ENCODE measurements at regions not wholly inside any gene's neighbourhood (a gene's known extent, or its start where the extent isn't known, plus 50 kb on each side); places are given as distances from the start of the nearest gene placed in this dataset.
"Not testable (repeated sequence)": the region's sequence is repeated elsewhere in the genome, so short reads cannot be mapped to it uniquely, and the experiment has no call there.

DNA sequence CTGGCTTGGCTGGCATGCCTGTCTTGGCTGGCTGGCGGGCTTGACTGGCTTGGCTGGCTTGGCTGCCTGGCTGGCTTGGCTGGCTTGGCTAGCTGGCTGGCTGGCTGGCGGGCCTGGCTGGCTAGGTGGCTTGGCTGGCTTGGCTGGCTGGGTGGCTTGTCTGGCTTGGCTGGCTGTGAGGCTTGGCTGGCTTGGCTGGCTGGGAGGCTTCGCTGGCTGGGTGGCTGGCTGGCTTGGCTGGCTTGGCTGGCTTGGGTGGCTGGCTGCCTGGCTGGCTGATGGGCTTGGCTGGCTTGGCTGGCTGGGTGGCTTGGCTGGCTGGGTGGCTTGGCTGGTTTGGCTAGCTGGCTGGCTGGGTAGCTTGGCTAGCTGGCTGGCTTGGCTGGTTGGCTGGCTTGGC is 2827.9 kb downstream of the RPIA start:
- not testable (repeated sequence) for H3K4me3 ChIP-seq, H3K36me3 ChIP-seq, H3K4me1 ChIP-seq, H3K4me2 ChIP-seq, H3K27me3 ChIP-seq, H3K9ac ChIP-seq, H4K20me1 ChIP-seq, H3K27ac ChIP-seq
- H3K9me3 ChIP-seq (replicated peaks in 1 of 11) = peaks cover 0 to 20% (median 11%) of the 10 kb centered on the region in 11 experiments; a peak in 12 of 22 replicates

GRCh38 chr2:91519914-91520313 is 2828.4 kb downstream of the RPIA start:
- not testable (repeated sequence) for H3K27ac ChIP-seq, H4K20me1 ChIP-seq, H3K9ac ChIP-seq, H3K36me3 ChIP-seq, H3K4me1 ChIP-seq, H3K27me3 ChIP-seq, H3K4me2 ChIP-seq, H3K4me3 ChIP-seq
- H3K9me3 ChIP-seq (replicated peaks in 1 of 11) = peaks cover 0 to 20% (median 11%) of the 10 kb centered on the region in 11 experiments; a peak in 12 of 22 replicates

GRCh38 chr2:91520523-91520922 is 2829.1 kb downstream of the RPIA start:
- not testable (repeated sequence) for H3K27ac ChIP-seq, H3K9ac ChIP-seq, H4K20me1 ChIP-seq, H3K4me2 ChIP-seq, H3K27me3 ChIP-seq, H3K36me3 ChIP-seq, H3K4me3 ChIP-seq, H3K4me1 ChIP-seq
- H3K9me3 ChIP-seq (replicated peaks in 1 of 11) = peaks cover 0 to 20% (median 11%) of the 10 kb centered on the region in 11 experiments; a peak in 12 of 22 replicates

GRCh38 chr2:91520972-91521535 is 2829.6 kb downstream of the RPIA start:
- H4K20me1 ChIP-seq, H3K4me1 ChIP-seq, H3K4me2 ChIP-seq, H3K27me3 ChIP-seq, H3K9ac ChIP-seq, H3K36me3 ChIP-seq, H3K27ac ChIP-seq, H3K4me3 ChIP-seq: not testable (repeated sequence)
- peaks cover 0 to 20% (median 11%) of the 10 kb centered on the region in 11 experiments; a peak in 12 of 22 replicates for H3K9me3 ChIP-seq (replicated peaks in 1 of 11)

DNA sequence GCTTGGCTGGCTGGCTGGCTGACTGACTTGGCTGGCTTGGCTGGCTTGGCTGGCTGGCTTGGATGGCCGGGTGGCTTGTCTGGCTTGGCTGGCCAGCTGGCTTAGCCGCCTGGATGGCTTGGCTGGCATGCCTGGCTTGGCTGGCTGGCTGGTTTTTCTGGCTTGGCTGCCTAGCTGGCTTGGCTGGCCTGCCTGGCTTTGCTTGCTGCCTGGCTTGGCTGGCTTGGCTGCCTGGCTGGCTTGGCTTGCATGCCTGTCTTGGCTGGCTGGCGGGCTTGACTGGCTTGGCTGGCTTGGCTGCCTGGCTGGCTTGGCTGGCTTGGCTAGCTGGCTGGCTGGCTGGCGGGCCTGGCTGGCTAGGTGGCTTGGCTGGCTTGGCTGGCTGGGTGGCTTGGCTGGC is 2830.5 kb downstream of the RPIA start:
- H3K4me3 ChIP-seq, H3K4me1 ChIP-seq, H3K27ac ChIP-seq, H3K27me3 ChIP-seq, H4K20me1 ChIP-seq, H3K36me3 ChIP-seq, H3K4me2 ChIP-seq, H3K9ac ChIP-seq: not testable (repeated sequence)
- H3K9me3 ChIP-seq (replicated peaks in 1 of 11) = peaks cover 1 to 18% (median 11%) of the 10 kb centered on the region in 11 experiments; a peak in 19 of 22 replicates

DNA sequence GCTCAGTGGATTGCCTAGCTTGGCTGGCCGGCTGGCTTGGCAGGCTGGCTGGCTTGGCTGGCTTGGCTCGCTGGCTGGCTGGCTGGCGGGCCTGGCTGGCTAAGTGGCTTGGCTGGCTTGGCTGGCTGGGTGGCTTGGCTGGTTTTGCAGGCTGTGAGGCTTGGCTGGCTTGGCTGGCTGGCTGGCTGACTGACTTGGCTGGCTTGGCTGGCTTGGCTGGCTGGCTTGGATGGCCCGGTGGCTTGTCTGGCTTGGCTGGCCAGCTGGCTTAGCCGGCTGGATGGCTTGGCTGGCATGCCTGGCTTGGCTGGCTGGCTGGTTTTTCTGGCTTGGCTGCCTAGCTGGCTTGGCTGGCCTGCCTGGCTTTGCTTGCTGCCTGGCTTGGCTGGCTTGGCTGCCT is 2831.4 kb downstream of the RPIA start:
- not testable (repeated sequence) for H3K4me1 ChIP-seq, H3K27me3 ChIP-seq, H4K20me1 ChIP-seq, H3K36me3 ChIP-seq, H3K9ac ChIP-seq, H3K4me3 ChIP-seq, H3K27ac ChIP-seq, H3K4me2 ChIP-seq
- peaks cover 8 to 24% (median 18%) of the 10 kb centered on the region in 11 experiments; a peak in 21 of 22 replicates for H3K9me3 ChIP-seq (replicated peaks in 1 of 11)

GRCh38 chr2:91523751-91524150 is 2832.3 kb downstream of the RPIA start:
- not testable (repeated sequence) for H3K27ac ChIP-seq, H3K4me1 ChIP-seq, H3K4me2 ChIP-seq, H3K27me3 ChIP-seq, H3K36me3 ChIP-seq, H4K20me1 ChIP-seq, H3K4me3 ChIP-seq, H3K9ac ChIP-seq
- H3K9me3 ChIP-seq (replicated peaks in 1 of 11) = peaks cover 8 to 17% (median 13%) of the 10 kb centered on the region in 11 experiments; a peak in 21 of 22 replicates

- H3K4me1 ChIP-seq, H4K20me1 ChIP-seq, H3K4me2 ChIP-seq, H3K27me3 ChIP-seq, H3K36me3 ChIP-seq, H3K9ac ChIP-seq, H3K27ac ChIP-seq, H3K4me3 ChIP-seq: not testable (repeated sequence)
- H3K9me3 ChIP-seq (replicated peaks in 1 of 11) = peaks cover 8 to 15% (median 12%) of the 10 kb centered on the region in 11 experiments; a peak in 21 of 22 replicates
These were observed 2834.1 kb downstream of the RPIA start for GRCh38 chr2:91525587-91525986.

- not testable (repeated sequence) for H3K4me3 ChIP-seq, H3K27ac ChIP-seq, H3K4me1 ChIP-seq, H4K20me1 ChIP-seq, H3K36me3 ChIP-seq, H3K4me2 ChIP-seq, H3K27me3 ChIP-seq, H3K9ac ChIP-seq
- H3K9me3 ChIP-seq (replicated peaks in 1 of 11) = peaks cover 8 to 15% (median 12%) of the 10 kb centered on the region in 11 experiments; a peak in 21 of 22 replicates
These were observed 2834.6 kb downstream of the RPIA start for GRCh38 chr2:91526083-91526482.

- H3K4me1 ChIP-seq, H3K27ac ChIP-seq, H3K4me2 ChIP-seq, H3K27me3 ChIP-seq, H4K20me1 ChIP-seq, H3K9ac ChIP-seq, H3K4me3 ChIP-seq, H3K36me3 ChIP-seq: not testable (repeated sequence)
- peaks cover 8 to 15% (median 12%) of the 10 kb centered on the region in 11 experiments; a peak in 21 of 22 replicates for H3K9me3 ChIP-seq (replicated peaks in 1 of 11)
These were observed 2835.6 kb downstream of the RPIA start for GRCh38 chr2:91527056-91527455.

DNA sequence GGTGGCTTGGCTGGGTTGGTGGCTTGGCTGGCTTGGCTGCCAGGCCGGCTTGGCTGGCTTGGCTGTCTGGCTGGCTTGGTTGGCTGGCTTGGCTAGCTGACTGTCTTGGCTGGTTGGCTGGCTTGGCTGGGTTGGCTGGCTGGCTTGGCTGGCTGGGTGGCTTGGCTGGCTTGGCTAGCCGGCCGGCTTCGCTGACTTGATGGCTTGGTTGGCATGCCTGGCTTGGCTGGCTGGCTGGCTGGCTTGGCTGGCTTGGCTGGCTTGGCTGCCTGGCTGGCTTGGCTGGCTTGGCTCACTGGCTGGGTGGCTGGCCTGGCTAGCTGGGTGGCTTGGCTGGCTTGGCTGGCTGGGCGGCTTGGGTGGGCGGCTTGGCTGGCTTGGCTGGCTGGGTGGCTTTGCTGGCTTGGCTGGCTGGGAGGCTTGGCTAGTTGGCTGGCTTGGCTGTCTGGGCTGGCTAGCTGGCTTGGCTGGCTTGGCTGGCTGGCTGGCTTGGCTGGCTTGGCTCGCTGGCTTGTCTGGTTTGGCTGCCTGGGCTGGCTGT is 2836.1 kb downstream of the RPIA start:
- not testable (repeated sequence) for H3K9ac ChIP-seq
- H3K9me3 ChIP-seq (replicated peaks in 1 of 11) = peaks cover 8 to 15% (median 12%) of the 10 kb centered on the region in 11 experiments; a peak in 21 of 22 replicates

GRCh38 chr2:91528361-91528760 is 2836.9 kb downstream of the RPIA start:
- H3K9ac ChIP-seq, H3K4me1 ChIP-seq, H3K27ac ChIP-seq, H3K36me3 ChIP-seq, H4K20me1 ChIP-seq, H3K4me2 ChIP-seq, H3K27me3 ChIP-seq, H3K4me3 ChIP-seq: not testable (repeated sequence)
- H3K9me3 ChIP-seq (replicated peaks in 1 of 11) = peaks cover 8 to 15% (median 12%) of the 10 kb centered on the region in 11 experiments; a peak in 21 of 22 replicates

More for the DNA sequence above, 2836.1 kb downstream of the RPIA start:
- H3K4me2 ChIP-seq, H3K36me3 ChIP-seq, H3K27ac ChIP-seq, H4K20me1 ChIP-seq, H3K4me1 ChIP-seq, H3K4me3 ChIP-seq, H3K27me3 ChIP-seq: not testable (repeated sequence)

DNA sequence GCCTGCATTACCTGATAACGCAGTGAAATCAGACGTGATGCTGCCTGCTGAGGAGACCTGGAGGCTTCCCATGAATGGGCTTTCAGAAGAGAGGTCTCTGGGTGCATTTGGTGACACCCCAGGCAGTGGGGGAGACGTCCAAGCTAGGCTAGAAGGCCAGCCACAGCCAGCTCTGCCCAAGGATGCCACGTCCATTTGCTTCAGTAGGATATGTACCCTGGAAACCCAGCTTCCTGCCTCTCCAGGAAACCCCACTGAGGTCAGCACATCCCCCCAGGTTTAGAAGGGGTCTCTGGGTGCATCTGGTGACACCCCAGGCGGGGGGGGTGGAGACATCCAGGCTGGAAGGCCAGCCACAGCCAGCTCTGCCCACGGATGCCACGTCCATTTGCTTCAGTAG is 2844.6 kb downstream of the RPIA start:
- not testable (repeated sequence) for H3K4me3 ChIP-seq; H3K27ac ChIP-seq; H3K9me3 ChIP-seq (replicated peaks in 1 of 11); H3K9ac ChIP-seq; H3K36me3 ChIP-seq; H4K20me1 ChIP-seq; H3K4me1 ChIP-seq; H3K27me3 ChIP-seq; H3K4me2 ChIP-seq

- not testable (repeated sequence) for H3K9ac ChIP-seq; H4K20me1 ChIP-seq; H3K27me3 ChIP-seq; H3K4me2 ChIP-seq; H3K36me3 ChIP-seq; H3K9me3 ChIP-seq (replicated peaks in 1 of 11); H3K4me3 ChIP-seq; H3K27ac ChIP-seq; H3K4me1 ChIP-seq
These were observed 2845.2 kb downstream of the RPIA start for GRCh38 chr2:91536549-91537263.
